ENCODE measurements at regions not wholly inside any gene's neighbourhood (a gene's known extent, or its start where the extent isn't known, plus 50 kb on each side); places are given as distances from the start of the nearest gene placed in this dataset.

GRCh38 chr18:34002130-34002529, 222.6 kb downstream of the NOL4 start:
- Histone ChIP-seq H3K9me3 (ENCODE audit: low read length) (no peaks in the 10 kb centered on the region), H3K4me3 (ENCODE audit: low read length) (no peak overlapping the region), H3K79me2 (ENCODE audit: low read length) (no peaks in the 10 kb centered on the region), H3K36me3 (ENCODE audit: low read depth, low read length) (no peaks in the 10 kb centered on the region), H3K27me3 (ENCODE audit: low read length) (no peaks in the 10 kb centered on the region), H3K27ac (ENCODE audit: low read length) (no peak overlapping the region), H2AFZ (ENCODE audit: low read length) (no peak overlapping the region), H3K4me1 (ENCODE audit: insufficient read depth, low read length) (no peaks in the 10 kb centered on the region), H3F3A (ENCODE audit: low read length, unreplicated experiment) (no peaks in the 10 kb centered on the region), H3K9me2 (replicated peaks; ENCODE audit: low read length) (no peaks in the 10 kb centered on the region), H3K9ac (ENCODE audit: low read length) (no peak overlapping the region), H3K4me2 (ENCODE audit: low read length) (no peak overlapping the region), H4K20me1 (ENCODE audit: low read length) (no peaks in the 10 kb centered on the region)
- TF ChIP-seq EZH2 (IDR thresholded peaks at IDR 0.05; ENCODE audit: low read length, unreplicated experiment) (no peak), CTCF (conservative IDR thresholded peaks at IDR 0.05; ENCODE audit: low read depth, low read length) (no peak), EZH2phosphoT487 (IDR thresholded peaks at IDR 0.05; ENCODE audit: borderline replicate concordance, low read length) (no peak)
- no TSS peak for BruUV-seq (replicated peaks)
- CTCF ChIA-PET = no interaction called here
- intact Hi-C loops (cut with micrococcal nuclease) = no loop called here
- ATAC-seq (no peak), DNase-seq (no peak)
- POLR2A ChIA-PET (ENCODE audit: unreplicated experiment) = no interaction called here

GRCh38 chr18:34001376-34001775, 223.3 kb downstream of the NOL4 start:
- Histone ChIP-seq H3K79me2 (ENCODE audit: low read length) (no peaks in the 10 kb centered on the region), H3K9ac (ENCODE audit: low read length) (no peak overlapping the region), H3K27me3 (ENCODE audit: low read length) (no peaks in the 10 kb centered on the region), H3K9me2 (replicated peaks; ENCODE audit: low read length) (no peaks in the 10 kb centered on the region), H3K4me3 (ENCODE audit: low read length) (no peak overlapping the region), H3K4me2 (ENCODE audit: low read length) (no peak overlapping the region), H3K27ac (ENCODE audit: low read length) (no peak overlapping the region), H3K9me3 (ENCODE audit: low read length) (no peaks in the 10 kb centered on the region), H3F3A (ENCODE audit: low read length, unreplicated experiment) (no peaks in the 10 kb centered on the region), H3K36me3 (ENCODE audit: low read depth, low read length) (no peaks in the 10 kb centered on the region), H3K4me1 (ENCODE audit: insufficient read depth, low read length) (no peaks in the 10 kb centered on the region), H4K20me1 (ENCODE audit: low read length) (no peaks in the 10 kb centered on the region), H2AFZ (ENCODE audit: low read length) (no peak overlapping the region)
- ATAC-seq (no peak), DNase-seq (no peak)
- TF ChIP-seq EZH2phosphoT487 (IDR thresholded peaks at IDR 0.05; ENCODE audit: borderline replicate concordance, low read length) (no peak), CTCF (conservative IDR thresholded peaks at IDR 0.05; ENCODE audit: low read depth, low read length) (no peak), EZH2 (IDR thresholded peaks at IDR 0.05; ENCODE audit: low read length, unreplicated experiment) (no peak)
- ChIA-PET POLR2A (ENCODE audit: unreplicated experiment) (no interaction called here), CTCF (no interaction called here)
- no TSS peak for BruUV-seq (replicated peaks)
- intact Hi-C loops (cut with micrococcal nuclease) = no loop called here

- POLR2A ChIA-PET (ENCODE audit: unreplicated experiment) = no interaction called here
- Histone ChIP-seq H3K27ac (ENCODE audit: low read length) (no peak overlapping the region), H3F3A (ENCODE audit: low read length, unreplicated experiment) (no peaks in the 10 kb centered on the region), H3K4me2 (ENCODE audit: low read length) (no peak overlapping the region), H3K9me3 (ENCODE audit: low read length) (no peaks in the 10 kb centered on the region), H3K9me2 (replicated peaks; ENCODE audit: low read length) (no peaks in the 10 kb centered on the region), H3K36me3 (ENCODE audit: low read depth, low read length) (no peaks in the 10 kb centered on the region), H4K20me1 (ENCODE audit: low read length) (no peaks in the 10 kb centered on the region), H3K79me2 (ENCODE audit: low read length) (no peaks in the 10 kb centered on the region), H3K27me3 (ENCODE audit: low read length) (no peaks in the 10 kb centered on the region), H2AFZ (ENCODE audit: low read length) (no peak overlapping the region), H3K4me3 (ENCODE audit: low read length) (no peak overlapping the region), H3K4me1 (ENCODE audit: insufficient read depth, low read length) (no peaks in the 10 kb centered on the region), H3K9ac (ENCODE audit: low read length) (no peak overlapping the region)
- intact Hi-C loops (cut with micrococcal nuclease) = no loop called here
- ATAC-seq (no peak), DNase-seq (no peak)
- TF ChIP-seq CTCF (conservative IDR thresholded peaks at IDR 0.05; ENCODE audit: low read depth, low read length) = no peak
- no peak for TF ChIP-seq EZH2 (IDR thresholded peaks at IDR 0.05; ENCODE audit: low read length, unreplicated experiment)
- no peak for TF ChIP-seq EZH2phosphoT487 (IDR thresholded peaks at IDR 0.05; ENCODE audit: borderline replicate concordance, low read length)
- CTCF ChIA-PET = no interaction called here
- BruUV-seq (replicated peaks) = no TSS peak
Measured at GRCh38 chr18:33987206-33987605, 237.5 kb downstream of the NOL4 start.
